ENCODE measurements at regions not wholly inside any gene's neighbourhood (a gene's known extent, or its start where the extent isn't known, plus 50 kb on each side); places are given as distances from the start of the nearest gene placed in this dataset.

DNA sequence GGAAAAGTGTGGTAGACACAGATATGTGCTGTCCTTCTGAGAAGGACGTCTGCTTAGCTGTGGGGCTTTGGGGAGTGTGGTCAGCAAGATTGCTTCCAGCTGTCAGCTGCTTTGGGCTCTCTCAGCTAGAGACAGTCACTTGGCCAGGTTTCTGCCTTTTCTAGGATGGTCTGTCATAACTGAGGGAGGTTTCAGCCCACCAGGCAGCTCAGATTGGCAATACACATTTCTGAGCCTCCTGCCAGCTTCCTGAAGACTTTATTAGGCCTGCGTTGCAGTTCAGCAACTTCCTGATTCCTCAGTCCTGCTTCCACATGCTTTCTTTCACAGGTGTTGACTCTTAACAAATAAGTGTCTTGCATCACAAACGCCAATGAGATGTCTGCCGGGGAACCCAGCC, 286.5 kb downstream of the SQOR start:
- WGBS, 4 donors, result 36 to 54% (median 49%) methylated on average over 4 of the region's 4 CpGs
- H3K9me3 ChIP-seq (replicated peaks in 1 of 3), result no peaks in the 10 kb centered on the region
- intact Hi-C loops (cut with DNase I), result no loop called here
- no peaks in the 10 kb centered on the region for H3K4me1 ChIP-seq (replicated peaks in 1 of 2)
- H3K27me3 ChIP-seq, result no peaks in the 10 kb centered on the region
- H3K4me3 ChIP-seq, result no peak overlapping the region
- no peak overlapping the region for H3K27ac ChIP-seq
- TF ChIP-seq, protein P1, sequence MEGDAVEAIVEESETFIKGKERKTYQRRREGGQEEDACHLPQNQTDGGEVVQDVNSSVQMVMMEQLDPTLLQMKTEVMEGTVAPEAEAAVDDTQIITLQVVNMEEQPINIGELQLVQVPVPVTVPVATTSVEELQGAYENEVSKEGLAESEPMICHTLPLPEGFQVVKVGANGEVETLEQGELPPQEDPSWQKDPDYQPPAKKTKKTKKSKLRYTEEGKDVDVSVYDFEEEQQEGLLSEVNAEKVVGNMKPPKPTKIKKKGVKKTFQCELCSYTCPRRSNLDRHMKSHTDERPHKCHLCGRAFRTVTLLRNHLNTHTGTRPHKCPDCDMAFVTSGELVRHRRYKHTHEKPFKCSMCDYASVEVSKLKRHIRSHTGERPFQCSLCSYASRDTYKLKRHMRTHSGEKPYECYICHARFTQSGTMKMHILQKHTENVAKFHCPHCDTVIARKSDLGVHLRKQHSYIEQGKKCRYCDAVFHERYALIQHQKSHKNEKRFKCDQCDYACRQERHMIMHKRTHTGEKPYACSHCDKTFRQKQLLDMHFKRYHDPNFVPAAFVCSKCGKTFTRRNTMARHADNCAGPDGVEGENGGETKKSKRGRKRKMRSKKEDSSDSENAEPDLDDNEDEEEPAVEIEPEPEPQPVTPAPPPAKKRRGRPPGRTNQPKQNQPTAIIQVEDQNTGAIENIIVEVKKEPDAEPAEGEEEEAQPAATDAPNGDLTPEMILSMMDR (IDR thresholded peaks at IDR 0.05), result no peak
- no peak for TF ChIP-seq POLR2A (IDR thresholded peaks at IDR 0.05)
- DNase-seq, result no peak
- no peaks in the 10 kb centered on the region for H3K36me3 ChIP-seq (replicated peaks in 1 of 2)

DNA sequence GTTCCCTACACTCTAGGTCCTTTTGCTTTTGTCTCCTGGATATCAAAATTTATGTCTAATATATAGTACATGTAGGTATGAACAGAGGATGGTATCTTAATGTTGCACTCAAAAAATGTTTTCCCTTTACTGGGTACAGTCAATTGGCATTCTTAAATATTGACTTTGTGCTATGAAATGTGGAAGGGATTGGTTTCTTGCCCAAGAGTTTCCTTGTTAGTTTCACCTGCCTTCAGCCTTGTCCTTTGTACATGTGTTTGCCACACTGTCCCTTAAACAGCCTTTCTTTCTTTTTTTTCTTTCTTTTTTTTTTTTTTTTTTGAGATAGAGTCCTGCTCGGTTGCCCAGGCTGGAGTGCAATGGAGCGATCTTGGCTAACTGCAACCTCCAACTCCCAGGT, 287.1 kb downstream of the SQOR start:
- Histone ChIP-seq H3K4me1 (replicated peaks in 1 of 2) (no peaks in the 10 kb centered on the region), H3K36me3 (replicated peaks in 1 of 2) (no peaks in the 10 kb centered on the region), H3K27me3 (no peaks in the 10 kb centered on the region), H3K27ac (no peak overlapping the region), H3K4me3 (no peak overlapping the region), H3K9me3 (replicated peaks in 1 of 3) (no peaks in the 10 kb centered on the region)
- DNase-seq, result no peak
- intact Hi-C loops (cut with DNase I), result no loop called here
- TF ChIP-seq, protein P1 (IDR thresholded peaks at IDR 0.05), result no peak
- no peak for TF ChIP-seq POLR2A (IDR thresholded peaks at IDR 0.05)
- 78 to 90% (median 85%) methylated on average over 2 of the region's 2 CpGs for WGBS, 4 donors

DNA sequence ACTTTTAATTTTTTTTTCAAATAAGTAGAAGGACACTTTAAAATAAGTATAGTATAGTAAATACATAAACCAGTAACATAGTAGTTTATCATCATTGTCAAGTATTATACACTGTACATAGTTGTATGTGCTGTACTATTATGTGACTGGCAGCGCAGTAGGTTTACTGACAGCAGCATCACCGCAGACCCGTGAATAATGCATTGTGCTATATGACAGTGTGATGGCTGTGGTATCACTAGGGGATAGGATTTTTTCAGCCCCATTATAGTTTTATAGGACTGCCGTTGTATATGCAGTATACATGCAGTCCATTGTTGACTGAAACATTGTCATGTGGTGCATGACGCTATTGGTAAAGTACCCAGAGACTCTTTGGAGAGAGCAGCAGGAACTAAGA, 306.5 kb downstream of the SQOR start:
- no peak overlapping the region for H3K27ac ChIP-seq
- WGBS, 4 donors, result 85 to 96% (median 91%) methylated on average over 5 of the region's 5 CpGs
- intact Hi-C loops (cut with DNase I), result no loop called here
- no peak overlapping the region for H3K4me3 ChIP-seq
- no peaks in the 10 kb centered on the region for H3K9me3 ChIP-seq (replicated peaks in 1 of 3)
- H3K4me1 ChIP-seq (replicated peaks in 1 of 2), result no peaks in the 10 kb centered on the region
- no peak for DNase-seq
- H3K36me3 ChIP-seq (replicated peaks in 1 of 2), result no peaks in the 10 kb centered on the region
- H3K27me3 ChIP-seq, result no peaks in the 10 kb centered on the region
- no peak for TF ChIP-seq POLR2A (IDR thresholded peaks at IDR 0.05)
- TF ChIP-seq, protein P1 (IDR thresholded peaks at IDR 0.05), result no peak

DNA sequence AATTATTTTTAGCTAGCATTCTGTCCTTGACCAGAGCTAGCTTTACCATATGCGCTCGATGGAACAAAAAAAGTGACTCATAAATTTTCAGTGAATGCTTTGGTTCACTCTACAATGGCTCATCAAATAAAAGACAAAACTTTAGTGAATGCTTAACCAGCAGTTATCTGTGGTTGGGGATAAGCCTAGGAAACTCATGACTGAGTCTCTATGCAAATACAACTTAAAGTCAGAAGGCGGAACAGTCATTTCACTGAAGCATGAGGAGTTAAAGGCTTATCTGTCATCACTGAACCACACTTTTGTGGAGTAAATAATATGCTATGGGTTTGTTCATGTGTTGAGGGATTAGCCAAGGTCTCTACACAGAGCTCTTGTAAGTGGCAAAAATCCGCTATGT, 308.4 kb downstream of the SQOR start:
- WGBS, 4 donors, result 52 to 71% (median 63%) methylated on average over 4 of the region's 4 CpGs
- Histone ChIP-seq H3K27ac (no peak overlapping the region), H3K36me3 (replicated peaks in 1 of 2) (no peaks in the 10 kb centered on the region), H3K4me1 (replicated peaks in 1 of 2) (no peaks in the 10 kb centered on the region), H3K4me3 (no peak overlapping the region), H3K9me3 (replicated peaks in 1 of 3) (no peaks in the 10 kb centered on the region), H3K27me3 (no peaks in the 10 kb centered on the region)
- no peak for TF ChIP-seq POLR2A (IDR thresholded peaks at IDR 0.05)
- TF ChIP-seq, protein P1 (IDR thresholded peaks at IDR 0.05), result no peak
- DNase-seq, result no peak
- intact Hi-C loops (cut with DNase I), result no loop called here

All from adrenal gland (tissue), 9 donors.